WTC11 (cell line): ENCODE measurements at regions not wholly inside any gene's neighbourhood (a gene's known extent, or its start where the extent isn't known, plus 50 kb on each side); places are given as distances from the start of the nearest gene placed in this dataset.

ENCODE experiments used
- CTCF ChIP-seq: fragments of 200-600 bp; IDR thresholded peaks from 2 replicates; pipeline ENCODE4 v1.8.0; 2022; ENCODE audit warnings: antibody characterized with exemption
- FOXK1 ChIP-seq: sonication (generic); formaldehyde crosslinking; IDR thresholded peaks from 2 replicates; pipeline ENCODE4 v1.8.0; 2022; ENCODE audit warnings: mild to moderate bottlenecking, moderate library complexity, missing genetic modification reagents
- MAX ChIP-seq: sonication (generic); formaldehyde crosslinking; IDR thresholded peaks from 2 replicates; pipeline ENCODE4 v1.8.0; 2022; ENCODE audit warnings: mild to moderate bottlenecking, missing genetic modification reagents
- NFYB ChIP-seq: sonication (generic); formaldehyde crosslinking; conservative IDR thresholded peaks from 2 replicates; pipeline ENCODE4 v1.8.0; 2022; ENCODE audit warnings: low read depth, missing genetic modification reagents
- SP1 ChIP-seq: sonication (generic); formaldehyde crosslinking; conservative IDR thresholded peaks from 2 replicates; pipeline ENCODE4 v1.8.1; 2022; ENCODE audit warnings: missing genetic modification reagents
- TF ChIP-seq, protein P1 (sequence below): sonication (generic); formaldehyde crosslinking; IDR thresholded peaks from 2 replicates; pipeline ENCODE4 v1.8.1; 2023; ENCODE audit warnings: mild to moderate bottlenecking, missing genetic modification reagents

GRCh38 chr2:12429779-12430406, 286.8 kb upstream of the TRIB2 start:
- TF ChIP-seq FOXK1 (CRISPR knock-in tag) (no peak), CTCF (no peak), NFYB (CRISPR knock-in tag) (no peak), SP1 (no peak), MAX (CRISPR knock-in tag) (no peak)
- TF ChIP-seq, protein P1, sequence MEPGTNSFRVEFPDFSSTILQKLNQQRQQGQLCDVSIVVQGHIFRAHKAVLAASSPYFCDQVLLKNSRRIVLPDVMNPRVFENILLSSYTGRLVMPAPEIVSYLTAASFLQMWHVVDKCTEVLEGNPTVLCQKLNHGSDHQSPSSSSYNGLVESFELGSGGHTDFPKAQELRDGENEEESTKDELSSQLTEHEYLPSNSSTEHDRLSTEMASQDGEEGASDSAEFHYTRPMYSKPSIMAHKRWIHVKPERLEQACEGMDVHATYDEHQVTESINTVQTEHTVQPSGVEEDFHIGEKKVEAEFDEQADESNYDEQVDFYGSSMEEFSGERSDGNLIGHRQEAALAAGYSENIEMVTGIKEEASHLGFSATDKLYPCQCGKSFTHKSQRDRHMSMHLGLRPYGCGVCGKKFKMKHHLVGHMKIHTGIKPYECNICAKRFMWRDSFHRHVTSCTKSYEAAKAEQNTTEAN (CRISPR knock-in tag): no peak
